ENCODE measurements at regions not wholly inside any gene's neighbourhood (a gene's known extent, or its start where the extent isn't known, plus 50 kb on each side); places are given as distances from the start of the nearest gene placed in this dataset.

DNA sequence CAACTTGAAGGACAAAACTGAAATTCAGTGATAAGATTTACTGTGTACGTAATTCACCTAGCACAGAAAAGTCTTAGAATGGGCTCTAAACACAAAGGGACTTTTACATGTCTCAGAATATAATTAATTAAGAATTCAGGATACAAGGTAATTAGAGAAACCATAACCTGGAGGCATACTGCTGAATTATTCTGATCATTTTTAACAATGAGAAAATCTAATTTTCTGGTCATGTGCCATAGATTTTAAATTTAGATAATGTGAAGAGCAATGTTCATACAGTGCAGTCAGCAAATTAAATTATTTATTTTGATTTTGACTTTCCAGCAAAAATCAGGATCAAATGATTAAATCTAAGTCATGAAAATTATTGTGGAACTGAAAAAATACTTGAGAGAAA, 67.0 kb upstream of the MTNR1B start:
- TF ChIP-seq RAD21 (conservative IDR thresholded peaks at IDR 0.05 in 1 of 2, IDR thresholded peaks at IDR 0.05 in 1 of 2) = no peak
- no peak for TF ChIP-seq CEBPB (IDR thresholded peaks at IDR 0.05)
- TF ChIP-seq, protein P1, sequence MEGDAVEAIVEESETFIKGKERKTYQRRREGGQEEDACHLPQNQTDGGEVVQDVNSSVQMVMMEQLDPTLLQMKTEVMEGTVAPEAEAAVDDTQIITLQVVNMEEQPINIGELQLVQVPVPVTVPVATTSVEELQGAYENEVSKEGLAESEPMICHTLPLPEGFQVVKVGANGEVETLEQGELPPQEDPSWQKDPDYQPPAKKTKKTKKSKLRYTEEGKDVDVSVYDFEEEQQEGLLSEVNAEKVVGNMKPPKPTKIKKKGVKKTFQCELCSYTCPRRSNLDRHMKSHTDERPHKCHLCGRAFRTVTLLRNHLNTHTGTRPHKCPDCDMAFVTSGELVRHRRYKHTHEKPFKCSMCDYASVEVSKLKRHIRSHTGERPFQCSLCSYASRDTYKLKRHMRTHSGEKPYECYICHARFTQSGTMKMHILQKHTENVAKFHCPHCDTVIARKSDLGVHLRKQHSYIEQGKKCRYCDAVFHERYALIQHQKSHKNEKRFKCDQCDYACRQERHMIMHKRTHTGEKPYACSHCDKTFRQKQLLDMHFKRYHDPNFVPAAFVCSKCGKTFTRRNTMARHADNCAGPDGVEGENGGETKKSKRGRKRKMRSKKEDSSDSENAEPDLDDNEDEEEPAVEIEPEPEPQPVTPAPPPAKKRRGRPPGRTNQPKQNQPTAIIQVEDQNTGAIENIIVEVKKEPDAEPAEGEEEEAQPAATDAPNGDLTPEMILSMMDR (IDR thresholded peaks at IDR 0.05) = no peak
